ENCODE measurements at regions not wholly inside any gene's neighbourhood (a gene's known extent, or its start where the extent isn't known, plus 50 kb on each side); places are given as distances from the start of the nearest gene placed in this dataset.

DNA sequence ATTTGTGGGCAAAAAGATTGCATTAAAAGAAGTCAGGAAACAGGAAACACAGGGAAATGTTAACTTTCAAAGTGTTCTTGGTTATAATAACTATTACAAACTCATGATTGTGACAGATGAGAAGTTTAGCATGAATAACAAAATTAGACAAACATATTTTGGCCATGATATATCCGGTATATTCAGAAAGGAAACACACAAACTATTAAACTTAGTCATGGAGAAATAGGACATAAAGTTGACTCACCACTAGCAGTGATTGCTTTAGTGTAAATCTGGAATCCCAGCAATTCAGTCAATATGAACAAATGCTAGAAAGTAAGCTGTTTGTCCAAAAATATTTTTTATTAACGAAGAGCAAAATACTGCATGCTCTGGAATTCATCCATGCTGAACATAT lies 1299.9 kb downstream of the C4orf33 start:
- no peak for DNase-seq

DNA sequence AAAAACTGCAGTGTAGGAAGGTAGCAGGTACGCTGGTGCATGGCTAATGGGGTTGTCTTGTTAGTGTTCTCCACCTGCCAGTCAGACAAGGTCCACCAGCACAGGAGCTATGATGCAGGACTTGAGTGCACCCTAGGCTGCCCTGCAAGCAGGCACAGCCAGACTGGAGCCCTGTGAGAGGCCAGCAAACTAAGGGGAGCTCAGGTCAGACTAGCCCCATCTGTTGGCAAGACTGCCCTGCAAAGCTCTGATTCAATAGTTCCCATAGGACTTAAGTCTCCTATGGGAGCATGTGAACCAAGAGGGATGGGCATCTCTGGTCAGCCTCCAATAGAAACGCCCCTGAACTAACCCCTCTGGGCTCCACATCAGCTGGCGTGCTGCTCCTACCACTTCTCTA lies 1307.3 kb downstream of the C4orf33 start:
- no peak for DNase-seq

DNA sequence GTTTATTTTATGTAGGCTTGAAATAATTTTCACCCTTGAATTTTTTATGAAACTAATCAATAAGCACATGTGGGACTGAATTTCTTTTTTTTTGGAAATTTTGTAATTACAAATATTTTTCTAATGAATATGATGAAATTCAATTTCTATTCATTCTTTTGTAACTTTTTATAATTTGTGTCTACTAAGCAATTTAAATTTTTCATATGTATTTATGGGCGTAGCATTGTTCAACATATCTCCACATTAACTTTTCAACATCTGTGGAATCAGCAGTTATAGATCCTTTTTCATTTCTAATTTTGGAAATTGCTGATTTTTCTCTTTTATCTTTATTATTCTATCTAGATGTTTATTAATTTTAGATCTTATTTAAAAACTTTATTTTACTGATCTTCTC lies 1320.3 kb downstream of the C4orf33 start:
- no peak for DNase-seq

DNA sequence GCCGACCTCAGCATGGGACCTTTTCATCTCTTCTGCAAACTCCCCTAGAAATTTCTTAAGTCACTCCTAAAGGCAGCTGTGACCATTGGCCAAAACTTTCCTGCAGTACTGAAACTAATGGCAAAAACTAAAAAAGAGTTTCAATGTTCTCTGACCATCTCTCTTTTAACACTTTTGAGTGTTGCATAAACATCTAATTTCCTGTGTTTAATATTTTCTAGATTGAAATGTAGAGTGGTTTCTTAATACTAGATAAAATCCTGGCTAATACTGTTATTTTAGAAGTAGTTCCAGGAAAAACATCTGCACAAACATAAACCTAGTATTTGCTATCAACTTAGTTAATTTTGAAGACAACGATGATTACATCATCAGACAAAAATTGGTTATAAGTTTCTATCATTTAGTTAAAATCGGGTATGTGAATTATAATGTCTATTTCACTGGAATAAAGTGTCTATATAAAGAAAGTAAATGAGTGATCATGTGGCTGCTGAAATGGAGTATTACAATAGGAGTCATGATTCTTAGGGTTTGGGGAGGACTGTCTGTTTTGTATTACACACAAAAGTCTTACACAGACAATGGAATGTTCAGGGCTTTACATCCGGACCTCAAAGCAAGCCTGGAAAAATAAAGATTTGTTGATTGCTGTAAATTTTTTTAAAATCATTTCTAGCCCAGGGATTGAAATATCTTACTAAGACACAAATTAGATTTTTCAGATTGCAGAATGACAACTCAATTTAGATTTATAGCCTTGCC lies 1323.4 kb downstream of the C4orf33 start:
- DNase-seq = no peak

DNA sequence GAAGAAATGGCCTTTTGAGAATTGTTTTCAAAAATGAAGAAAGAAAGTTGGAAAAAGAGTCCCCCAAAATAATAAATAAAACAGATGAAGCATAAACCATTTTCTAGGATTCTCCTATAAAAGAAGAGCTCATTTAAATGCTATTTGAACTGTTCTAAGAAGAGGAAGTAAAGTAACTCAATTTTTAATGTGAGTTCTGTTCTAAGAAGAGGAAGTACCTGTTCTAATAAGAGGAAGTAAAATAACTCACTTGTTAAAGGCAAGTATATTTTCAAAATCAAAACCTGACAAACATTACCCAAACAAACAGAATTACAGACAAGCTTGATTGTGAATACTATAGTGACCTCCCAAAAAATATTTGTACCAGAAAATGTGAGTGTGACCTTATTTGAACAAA lies 1326.3 kb downstream of the C4orf33 start:
- no peak for DNase-seq

DNA sequence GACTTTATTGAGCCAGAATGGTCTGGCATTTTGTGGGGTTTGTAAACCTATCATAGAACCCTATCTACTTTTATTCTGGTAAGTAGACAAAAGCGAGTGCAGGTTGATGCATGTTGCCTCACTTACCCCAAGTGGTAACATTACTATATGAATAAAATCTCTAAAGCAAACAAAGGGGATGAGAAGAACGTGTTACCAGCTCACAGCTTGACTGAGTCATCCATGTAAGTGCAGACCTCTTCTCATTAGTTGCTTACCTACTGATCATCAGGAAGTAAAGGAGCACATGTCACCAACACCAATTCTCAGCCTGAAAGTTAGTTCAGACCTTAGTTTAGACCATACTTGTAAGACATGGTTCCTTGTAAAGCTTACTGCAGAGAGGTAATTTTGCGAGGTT lies 1328.3 kb downstream of the C4orf33 start:
- no peak for DNase-seq

DNA sequence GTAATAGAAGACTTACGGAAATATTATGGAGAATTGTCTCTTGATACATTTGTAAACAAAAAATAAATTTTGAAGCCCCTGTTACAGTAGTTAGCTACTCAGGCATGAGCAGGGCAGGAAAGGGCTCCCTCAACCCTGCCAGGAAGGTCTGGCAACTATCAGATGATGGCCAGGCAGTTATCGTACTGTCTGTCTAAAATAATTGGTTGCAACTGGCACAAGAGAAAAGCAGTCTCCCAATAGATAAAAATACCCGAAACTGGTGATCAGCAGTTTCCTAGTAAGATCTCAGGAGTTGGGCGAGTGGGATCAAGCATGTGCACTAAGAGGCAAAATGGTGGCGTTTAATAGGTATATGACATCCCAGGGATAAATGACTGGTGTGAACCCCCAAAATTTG lies 1336.3 kb downstream of the C4orf33 start:
- no peak for DNase-seq

DNA sequence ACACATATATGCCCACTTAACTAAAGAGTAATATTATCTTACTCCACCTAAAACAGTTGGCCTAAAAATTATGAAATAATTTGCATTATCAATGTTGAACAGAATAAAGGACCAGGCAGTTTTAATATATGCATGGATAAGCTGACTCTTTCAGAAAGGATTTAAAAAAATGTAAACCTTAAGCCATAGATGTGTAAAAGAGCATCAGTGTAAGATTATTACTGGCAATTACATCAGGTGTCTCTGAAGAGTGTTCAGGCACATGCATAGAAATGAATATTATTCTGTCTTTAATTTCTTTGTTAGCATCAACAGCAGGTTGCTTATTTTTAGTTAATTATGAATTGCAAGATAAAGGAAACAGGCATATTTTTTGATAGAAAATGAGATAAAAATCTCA lies 1353.8 kb downstream of the C4orf33 start:
- no peak for DNase-seq

DNA sequence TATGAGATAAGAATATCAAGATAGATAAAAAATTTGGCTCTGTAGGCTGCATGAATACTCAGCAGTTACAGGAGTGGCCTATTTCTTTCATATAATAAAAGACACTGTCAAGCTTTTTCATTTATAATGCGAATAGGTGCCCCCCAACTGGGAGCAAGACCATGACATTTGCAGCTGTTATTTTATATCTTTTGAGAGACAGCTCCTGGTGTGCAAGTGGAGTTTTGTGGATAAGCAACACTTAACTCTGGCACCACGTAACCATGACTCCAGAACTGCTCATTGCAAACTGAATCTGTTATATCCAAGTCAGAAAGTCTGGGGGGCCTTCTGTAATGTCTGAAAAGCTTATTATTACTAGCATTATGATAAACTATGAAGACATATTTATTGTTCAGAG lies 1372.4 kb downstream of the C4orf33 start:
- no peak for DNase-seq

DNA sequence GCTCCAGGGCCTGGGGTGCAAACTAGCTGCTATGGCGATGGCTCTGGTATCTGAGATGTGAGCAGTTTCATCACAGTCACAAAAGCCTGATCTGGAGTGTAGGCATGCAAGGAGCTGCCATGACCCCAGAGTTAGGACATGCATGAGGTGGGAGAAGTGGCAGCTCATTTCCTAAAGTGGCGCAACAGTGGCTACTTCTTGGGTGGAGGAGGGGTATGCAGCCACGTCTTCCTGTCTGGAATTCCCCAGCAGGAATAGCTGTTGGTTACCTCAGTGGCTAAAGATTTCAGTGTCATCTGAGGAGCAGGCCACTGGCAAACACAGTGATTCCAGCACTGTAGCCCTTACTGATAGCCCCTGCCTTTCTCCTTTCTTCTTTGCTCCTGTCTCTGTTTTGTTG lies 1382.5 kb downstream of the C4orf33 start:
- DNase-seq = no peak

DNA sequence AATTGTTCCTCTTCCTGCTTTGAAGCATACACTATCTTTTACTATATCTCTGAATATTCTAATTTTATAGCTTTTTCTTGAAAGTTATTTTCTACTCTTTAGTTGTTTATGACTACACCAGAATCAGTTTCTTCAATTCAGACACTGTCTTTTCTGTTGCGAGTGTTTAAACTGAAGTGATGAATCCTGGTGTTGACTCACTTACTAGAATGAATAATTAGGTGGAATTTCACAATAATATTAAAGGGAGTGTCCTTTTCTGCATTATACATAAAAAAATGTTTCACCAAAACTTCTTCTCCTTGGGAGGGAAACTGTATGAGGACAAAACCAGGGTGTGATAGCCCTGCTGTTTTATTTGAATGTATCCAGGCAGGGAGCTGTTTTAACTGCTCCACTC lies 1383.1 kb downstream of the C4orf33 start:
- DNase-seq = no peak

DNA sequence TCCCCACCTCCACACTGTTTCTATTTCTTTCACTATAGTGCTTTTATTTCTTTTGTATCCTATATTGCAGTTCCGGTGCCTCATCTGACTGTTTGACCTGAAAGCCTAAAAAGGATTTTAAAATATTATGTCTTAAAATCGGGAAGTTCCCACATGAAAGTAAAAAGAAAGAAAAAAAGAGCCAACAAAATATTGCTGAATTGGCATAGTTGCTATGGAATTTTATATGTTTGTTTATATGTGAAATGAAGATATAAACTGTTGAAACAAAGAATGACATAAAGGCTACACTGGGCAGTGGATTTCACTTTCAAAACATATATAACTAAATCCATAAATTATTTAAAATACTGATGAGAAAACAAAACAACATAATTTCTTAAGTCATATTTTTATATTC lies 1383.7 kb downstream of the C4orf33 start:
- DNase-seq = no peak

DNA sequence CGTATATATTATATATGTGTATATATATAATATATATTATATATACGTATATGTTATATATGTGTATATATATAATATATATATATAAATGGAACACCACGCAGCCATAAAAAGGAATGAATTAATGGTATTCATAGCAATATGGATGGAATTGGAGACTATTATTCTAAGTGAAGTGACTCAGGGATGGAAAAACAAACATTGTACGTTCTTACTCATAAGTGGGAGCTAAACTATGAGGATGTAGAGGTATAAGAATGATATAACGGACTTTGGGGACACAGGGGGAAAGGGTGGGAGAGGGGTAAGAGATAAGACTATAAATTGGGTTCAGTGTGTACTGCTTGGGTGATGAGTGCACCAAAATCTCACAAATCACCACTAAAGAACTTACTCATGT lies 1388.9 kb downstream of the C4orf33 start:
- DNase-seq = no peak

DNA sequence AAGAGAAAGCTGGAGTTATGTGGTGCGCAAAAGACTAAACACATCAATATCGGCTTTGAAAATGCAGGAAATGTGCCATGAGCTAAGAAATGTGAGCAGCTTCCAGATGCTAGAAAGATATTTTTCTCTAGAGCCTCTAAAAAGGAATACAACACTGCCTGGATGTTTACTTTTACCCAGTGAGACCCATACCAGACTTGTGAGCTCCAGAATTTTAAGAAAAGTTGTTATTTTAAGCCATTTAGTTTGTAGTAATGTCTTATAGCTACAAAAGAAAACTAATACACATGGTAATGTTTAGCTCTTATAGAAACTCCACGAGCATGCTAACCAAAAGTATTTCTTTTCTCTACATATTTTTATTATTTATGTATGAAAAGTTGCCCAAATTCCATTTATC lies 1389.4 kb downstream of the C4orf33 start:
- no peak for DNase-seq

DNA sequence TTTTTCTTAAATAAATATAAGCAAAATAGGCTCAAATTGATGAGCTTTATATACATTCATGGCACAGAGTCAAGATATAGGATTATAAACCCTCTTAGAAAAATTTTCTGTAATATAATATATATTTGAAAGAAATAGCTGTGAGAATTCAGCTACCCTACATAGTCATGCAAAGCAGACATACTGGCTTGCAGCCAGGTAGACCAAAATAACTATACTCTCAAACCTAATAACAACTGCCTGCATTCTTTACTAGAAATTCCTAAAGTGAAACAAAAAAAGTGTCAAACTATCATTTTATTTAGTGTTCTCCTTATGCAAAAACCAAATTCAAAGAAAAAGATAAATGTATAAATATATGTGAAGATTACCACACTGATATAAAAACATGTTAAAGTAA lies 1390.2 kb downstream of the C4orf33 start:
- DNase-seq = no peak

DNA sequence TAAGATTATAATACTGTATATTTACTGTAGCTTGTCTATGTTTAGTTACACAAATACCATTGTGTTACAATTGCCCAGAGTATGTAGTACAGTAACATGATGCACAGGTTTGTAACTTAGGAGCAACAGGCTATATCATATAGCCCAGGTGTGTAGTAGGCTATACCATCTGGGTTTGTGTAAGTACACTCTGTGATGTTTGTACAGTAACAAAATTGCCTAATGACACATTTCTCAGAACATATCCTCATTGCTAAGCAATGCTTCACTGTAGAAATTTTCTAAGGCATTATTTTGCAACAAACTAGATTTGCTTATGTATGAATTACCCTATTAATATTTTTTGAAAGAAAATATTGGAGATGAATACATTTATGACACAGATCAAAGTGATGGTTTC lies 1390.9 kb downstream of the C4orf33 start:
- no peak for DNase-seq

DNA sequence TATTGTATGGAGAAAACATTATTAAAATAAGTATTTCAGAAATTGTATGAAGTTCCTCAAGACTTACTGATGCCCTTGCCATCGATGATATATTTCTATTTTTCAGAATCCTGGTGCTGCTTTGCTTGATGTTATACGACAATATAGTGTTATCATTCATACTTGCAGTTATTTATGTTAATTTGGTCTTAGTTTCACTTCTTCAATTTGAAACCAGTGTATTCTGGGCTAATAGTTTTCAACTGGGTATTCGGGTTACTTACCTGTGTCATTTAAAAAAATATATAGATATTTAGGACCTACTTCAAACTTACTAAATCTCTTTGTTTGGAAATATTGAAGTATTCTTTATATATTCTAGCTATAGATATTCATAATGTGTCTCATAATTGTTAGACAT lies 1414.7 kb downstream of the C4orf33 start:
- no peak for DNase-seq

DNA sequence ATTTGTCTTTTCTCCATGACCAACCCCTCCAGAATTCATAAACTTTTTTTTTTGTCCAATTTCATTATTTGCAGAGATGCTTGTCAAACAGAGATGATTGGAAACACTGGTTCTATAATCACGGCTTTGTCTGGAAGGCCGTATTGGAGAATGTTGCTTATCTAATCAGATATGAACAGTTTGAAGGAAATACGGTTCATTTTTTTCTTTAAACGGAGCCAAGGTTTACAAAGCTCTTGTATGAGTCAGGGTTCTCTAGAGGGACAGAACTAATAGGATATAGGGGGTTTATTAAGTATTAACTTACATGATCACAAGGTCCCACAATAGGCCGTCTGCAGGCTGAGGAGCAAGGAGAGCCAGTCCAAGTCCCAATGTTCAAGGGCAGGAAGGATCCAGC lies 1415.8 kb downstream of the C4orf33 start:
- DNase-seq = no peak

DNA sequence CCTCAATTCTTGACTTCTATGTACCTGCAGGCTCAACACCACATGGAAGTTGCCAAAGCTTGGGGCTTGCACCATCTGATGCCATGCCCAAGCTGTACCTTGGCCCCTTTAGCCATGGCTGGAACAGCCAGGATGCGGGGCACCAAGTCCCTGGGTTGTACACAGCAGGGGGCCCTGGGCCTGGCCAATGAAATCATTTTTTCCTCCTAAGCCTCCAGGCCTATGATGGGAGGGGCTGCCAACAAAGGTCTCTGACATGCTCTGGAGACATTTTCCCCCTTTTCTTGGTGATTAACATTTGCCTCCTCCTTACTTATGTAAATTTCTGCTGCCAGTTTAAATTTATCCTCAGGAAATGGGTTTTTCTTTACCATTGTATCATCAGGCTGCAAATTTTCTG lies 1428.1 kb downstream of the C4orf33 start:
- no peak for DNase-seq

DNA sequence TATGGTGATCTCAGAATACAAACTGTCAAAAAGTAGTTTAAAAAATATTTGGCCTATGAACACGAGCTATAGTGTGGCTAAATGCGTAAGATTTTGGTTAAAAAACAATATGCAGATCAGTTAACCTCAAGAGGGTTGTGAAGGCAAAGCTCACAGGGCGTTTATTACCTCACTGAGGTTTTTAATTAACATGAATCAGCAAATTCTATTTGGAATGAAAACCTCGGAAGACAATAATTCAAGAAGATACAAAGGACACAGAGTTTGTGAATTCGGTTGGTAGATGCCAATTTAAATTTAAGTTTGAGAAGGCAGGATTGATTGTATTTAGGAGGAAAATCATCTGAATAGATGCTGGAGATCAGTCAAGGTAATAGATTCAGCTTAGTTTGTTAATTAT lies 1434.6 kb downstream of the C4orf33 start:
- no peak for DNase-seq

DNA sequence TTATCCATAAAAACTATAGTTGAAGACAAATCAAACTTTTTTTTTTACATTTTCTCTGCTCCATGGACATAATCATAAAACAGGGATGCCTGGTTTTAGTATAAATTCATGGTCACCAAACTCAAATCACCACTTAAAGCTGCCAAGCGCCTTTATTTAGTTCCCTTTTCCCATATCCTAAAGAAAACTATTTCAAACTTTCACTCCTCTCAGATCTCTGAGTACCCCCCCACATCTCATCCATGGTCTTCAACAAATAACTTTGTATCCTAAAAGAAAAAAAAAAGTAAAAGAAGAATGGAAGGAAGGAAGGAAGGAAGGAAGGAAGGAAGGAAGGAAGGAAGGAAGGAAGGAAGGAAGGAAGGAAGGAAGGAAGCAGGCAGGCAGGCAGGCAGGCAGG lies 1438.7 kb downstream of the C4orf33 start:
- no peak for DNase-seq

DNA sequence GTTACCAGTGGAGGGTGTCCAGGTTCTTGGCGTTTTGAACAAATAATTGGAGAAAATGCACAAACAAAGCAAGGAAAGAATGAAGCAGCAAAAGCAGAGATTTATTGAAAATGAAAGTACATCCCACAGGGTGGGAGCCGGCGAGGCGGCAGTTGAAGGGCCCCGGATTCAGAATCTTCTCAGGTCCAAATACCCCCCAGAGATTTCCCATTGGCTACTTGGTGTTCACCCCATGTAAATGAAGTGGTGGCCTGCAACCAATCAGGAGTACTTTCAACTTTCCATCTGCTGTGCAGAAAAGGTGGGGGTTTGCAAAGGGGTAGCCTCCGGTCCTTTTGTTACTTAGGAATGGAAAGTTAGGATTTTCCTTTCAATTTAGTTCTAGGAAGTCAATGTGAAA lies 1447.0 kb downstream of the C4orf33 start:
- no peak for DNase-seq

DNA sequence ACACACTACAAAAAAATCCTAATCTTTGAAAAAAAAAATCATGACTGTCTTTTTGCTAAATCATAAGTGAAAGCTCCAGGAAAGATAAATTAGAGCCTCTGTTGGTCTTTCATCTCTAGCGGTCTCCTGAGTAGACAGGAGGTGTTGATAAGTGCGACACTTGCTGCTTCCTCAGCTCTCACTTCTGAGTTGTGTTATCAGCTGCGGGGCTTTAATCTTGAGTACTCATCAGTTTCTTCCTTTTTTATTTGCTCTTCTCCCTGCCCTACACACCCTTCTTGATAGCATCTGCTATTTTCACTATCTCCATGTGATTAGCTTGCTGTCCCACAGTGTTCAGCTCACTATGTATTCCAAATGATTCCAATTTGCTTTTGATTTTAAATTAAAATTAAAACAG lies 1449.2 kb downstream of the C4orf33 start:
- DNase-seq = peak; percentile 2

DNA sequence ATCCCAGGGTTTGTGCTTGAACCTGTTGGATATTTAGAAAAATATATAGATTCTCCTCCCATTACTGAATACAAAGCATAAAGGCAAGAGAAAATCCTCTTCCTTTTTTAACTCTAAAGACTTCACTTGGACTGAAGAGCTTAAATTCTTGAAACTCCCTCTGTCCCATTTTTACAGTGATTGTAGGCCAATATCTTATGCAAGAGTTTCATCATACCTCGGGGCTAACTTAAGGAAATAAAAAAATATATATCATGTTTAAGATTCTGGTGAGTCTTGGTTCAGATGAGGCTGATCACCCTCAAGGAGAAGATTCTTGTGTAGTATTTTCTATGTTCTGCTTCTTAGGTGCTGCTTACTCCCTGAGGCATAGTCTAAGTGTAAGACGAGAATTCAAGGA lies 1449.6 kb downstream of the C4orf33 start:
- no peak for DNase-seq

DNA sequence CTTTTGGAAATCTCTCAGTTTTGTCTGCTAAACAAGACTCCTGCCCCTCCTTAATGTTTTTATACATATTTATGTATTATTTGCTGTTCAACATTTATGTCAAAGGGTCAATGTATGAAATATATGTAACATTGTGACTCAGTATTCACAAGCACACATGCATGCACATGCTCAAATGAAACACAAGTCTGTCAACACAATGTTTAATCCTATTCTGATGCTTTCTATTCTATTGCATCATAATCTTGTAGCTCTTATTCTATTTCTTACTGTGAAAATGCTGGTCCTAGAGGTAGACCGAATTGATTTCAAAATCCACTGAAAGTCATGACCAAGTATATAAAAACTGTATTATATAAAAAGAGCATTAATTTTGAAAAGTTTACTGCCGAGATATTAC lies 1463.3 kb downstream of the C4orf33 start:
- DNase-seq = no peak

All from RPMI8226 (cell line).